ENCODE measurements at regions not wholly inside any gene's neighbourhood (a gene's known extent, or its start where the extent isn't known, plus 50 kb on each side); places are given as distances from the start of the nearest gene placed in this dataset.

GRCh38 chr9:24460781-24461180, 84.9 kb downstream of the IZUMO3 start:
- DNase-seq (ENCODE audit: low read depth): no peak
- no peak for TF ChIP-seq CTCF (conservative IDR thresholded peaks at IDR 0.05; ENCODE audit: control insufficient read depth, insufficient read depth, low read depth, low read length)
- no peak overlapping the region for H3K4me3 ChIP-seq (ENCODE audit: control insufficient read depth, low read depth, low read length)

- H3K4me3 ChIP-seq (ENCODE audit: control insufficient read depth, low read depth, low read length): no peak overlapping the region
- TF ChIP-seq CTCF (conservative IDR thresholded peaks at IDR 0.05; ENCODE audit: control insufficient read depth, insufficient read depth, low read depth, low read length): no peak
- DNase-seq (ENCODE audit: low read depth): no peak
Observed at GRCh38 chr9:24459953-24460352, 85.7 kb downstream of the IZUMO3 start.

GRCh38 chr9:24451346-24451745, 94.4 kb downstream of the IZUMO3 start:
- no peak for TF ChIP-seq CTCF (conservative IDR thresholded peaks at IDR 0.05; ENCODE audit: control insufficient read depth, insufficient read depth, low read depth, low read length)
- H3K4me3 ChIP-seq (ENCODE audit: control insufficient read depth, low read depth, low read length): no peak overlapping the region
- no peak for DNase-seq (ENCODE audit: low read depth)

- TF ChIP-seq CTCF (conservative IDR thresholded peaks at IDR 0.05; ENCODE audit: control insufficient read depth, insufficient read depth, low read depth, low read length): no peak
- H3K4me3 ChIP-seq (ENCODE audit: control insufficient read depth, low read depth, low read length): no peak overlapping the region
- DNase-seq (ENCODE audit: low read depth): no peak
Observed at GRCh38 chr9:24449976-24450375, 95.7 kb downstream of the IZUMO3 start.

GRCh38 chr9:24439456-24439855, 106.2 kb downstream of the IZUMO3 start:
- TF ChIP-seq CTCF (conservative IDR thresholded peaks at IDR 0.05; ENCODE audit: control insufficient read depth, insufficient read depth, low read depth, low read length): no peak
- no peak overlapping the region for H3K4me3 ChIP-seq (ENCODE audit: control insufficient read depth, low read depth, low read length)
- DNase-seq (ENCODE audit: low read depth): no peak

GRCh38 chr9:24438876-24439275, 106.8 kb downstream of the IZUMO3 start:
- no peak for TF ChIP-seq CTCF (conservative IDR thresholded peaks at IDR 0.05; ENCODE audit: control insufficient read depth, insufficient read depth, low read depth, low read length)
- no peak for DNase-seq (ENCODE audit: low read depth)
- no peak overlapping the region for H3K4me3 ChIP-seq (ENCODE audit: control insufficient read depth, low read depth, low read length)

GRCh38 chr9:24436761-24437160, 108.9 kb downstream of the IZUMO3 start:
- no peak for DNase-seq (ENCODE audit: low read depth)

More at GRCh38 chr9:24436761-24437160, 108.9 kb downstream of the IZUMO3 start:
- H3K4me3 ChIP-seq (ENCODE audit: control insufficient read depth, low read depth, low read length): no peak overlapping the region
- TF ChIP-seq CTCF (conservative IDR thresholded peaks at IDR 0.05; ENCODE audit: control insufficient read depth, insufficient read depth, low read depth, low read length): no peak
